ENCODE measurements at regions not wholly inside any gene's neighbourhood (a gene's known extent, or its start where the extent isn't known, plus 50 kb on each side); places are given as distances from the start of the nearest gene placed in this dataset.

- TF ChIP-seq CTCF (conservative IDR thresholded peaks at IDR 0.05 in 1 of 2, IDR thresholded peaks at IDR 0.05 in 1 of 2; ENCODE audit: low read depth in 1 of 2, low read length in 2 of 2) (no peak), EZH2 (IDR thresholded peaks at IDR 0.05; ENCODE audit: low read length, missing control alignments) (no peak)
Observed at GRCh38 chr9:118984607-118985006, 384.6 kb downstream of the BRINP1 start.
